ENCODE measurements at regions not wholly inside any gene's neighbourhood (a gene's known extent, or its start where the extent isn't known, plus 50 kb on each side); places are given as distances from the start of the nearest gene placed in this dataset.

GRCh38 chr3:106380232-106380631, 511.4 kb upstream of the CBLB start:
- TF ChIP-seq CTCF (IDR thresholded peaks at IDR 0.05; ENCODE audit: control insufficient read depth, extremely low read depth, insufficient read depth) = no peak
- no peak overlapping the region for H3K4me3 ChIP-seq (ENCODE audit: low read depth, low read length)
- no peak for DNase-seq (ENCODE audit: low read depth)

- no peak for TF ChIP-seq CTCF (IDR thresholded peaks at IDR 0.05; ENCODE audit: control insufficient read depth, extremely low read depth, insufficient read depth)
Observed at GRCh38 chr3:106381286-106381938, 512.6 kb upstream of the CBLB start.

DNA sequence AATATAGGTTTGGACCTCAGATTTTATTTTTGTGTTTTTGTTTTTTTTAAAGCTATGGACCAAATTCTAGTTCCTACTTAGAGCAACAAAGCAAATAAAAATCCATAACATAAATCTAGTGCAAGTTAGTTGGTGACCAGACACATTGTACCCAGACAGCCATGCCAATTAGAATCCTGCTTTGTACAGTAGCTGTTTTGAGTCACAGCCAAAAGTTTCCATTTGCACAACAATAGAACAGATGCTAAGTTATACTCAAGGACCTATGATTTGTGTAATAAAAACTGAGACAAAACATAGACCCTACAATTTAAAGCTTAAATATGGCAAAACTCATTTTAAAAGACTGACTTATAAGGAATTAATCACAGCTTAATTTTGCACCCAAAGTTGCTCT, 513.1 kb upstream of the CBLB start:
- H3K4me3 ChIP-seq (ENCODE audit: low read depth, low read length) = no peak overlapping the region
- no peak for TF ChIP-seq CTCF (IDR thresholded peaks at IDR 0.05; ENCODE audit: control insufficient read depth, extremely low read depth, insufficient read depth)
- DNase-seq (ENCODE audit: low read depth) = no peak

More at GRCh38 chr3:106381286-106381938, 512.6 kb upstream of the CBLB start:
- peak; percentile 58 for DNase-seq (ENCODE audit: low read depth)
- H3K4me3 ChIP-seq (ENCODE audit: low read depth, low read length) = no peak overlapping the region

DNA sequence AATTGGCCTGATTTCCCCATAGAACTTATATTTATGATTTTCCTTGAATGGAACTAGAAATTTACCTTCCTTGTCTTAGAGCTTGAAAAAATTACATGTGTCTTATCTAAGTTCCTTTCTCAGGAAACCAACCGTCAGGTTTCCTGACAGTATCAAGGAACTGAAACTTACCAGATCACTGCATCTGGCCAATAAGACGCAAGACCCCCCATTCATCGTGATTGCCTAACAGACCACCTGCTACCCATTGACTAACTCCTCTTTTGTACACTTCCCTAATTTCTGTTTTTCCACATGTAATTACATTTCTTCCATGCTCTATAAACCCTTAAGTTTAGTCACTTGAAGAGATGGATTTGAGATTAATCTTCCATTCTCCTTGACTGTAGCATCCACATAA, 517.2 kb upstream of the CBLB start:
- TF ChIP-seq CTCF (IDR thresholded peaks at IDR 0.05; ENCODE audit: control insufficient read depth, extremely low read depth, insufficient read depth) = no peak
- no peak overlapping the region for H3K4me3 ChIP-seq (ENCODE audit: low read depth, low read length)
- DNase-seq (ENCODE audit: low read depth) = no peak

DNA sequence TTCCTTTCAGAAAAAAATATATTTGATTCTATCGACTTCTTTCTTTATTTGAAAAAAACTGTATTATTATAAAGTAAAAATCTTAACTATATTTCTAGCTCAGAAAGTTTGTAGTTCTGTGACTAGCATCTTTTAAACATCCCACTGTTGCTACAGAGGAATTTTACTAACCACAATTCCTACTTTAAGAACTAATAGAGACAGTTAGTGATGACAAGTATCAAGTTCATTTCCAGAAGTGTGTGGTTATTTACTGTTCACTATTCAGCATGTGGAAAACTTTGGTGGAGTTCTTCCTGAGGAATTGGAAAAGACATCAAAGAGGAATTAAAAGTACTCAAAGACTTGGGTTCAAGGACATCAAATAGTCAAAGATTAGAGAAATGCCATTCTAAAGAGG, 524.1 kb upstream of the CBLB start:
- no peak overlapping the region for H3K4me3 ChIP-seq (ENCODE audit: low read depth, low read length)
- no peak for DNase-seq (ENCODE audit: low read depth)
- no peak for TF ChIP-seq CTCF (IDR thresholded peaks at IDR 0.05; ENCODE audit: control insufficient read depth, extremely low read depth, insufficient read depth)

GRCh38 chr3:106397006-106397405, 528.2 kb upstream of the CBLB start:
- TF ChIP-seq CTCF (IDR thresholded peaks at IDR 0.05; ENCODE audit: control insufficient read depth, extremely low read depth, insufficient read depth) = no peak
- H3K4me3 ChIP-seq (ENCODE audit: low read depth, low read length) = no peak overlapping the region
- no peak for DNase-seq (ENCODE audit: low read depth)

Measured in LNCaP clone FGC (cell line).